HG02588 (cell line): ENCODE measurements at regions not wholly inside any gene's neighbourhood (a gene's known extent, or its start where the extent isn't known, plus 50 kb on each side); places are given as distances from the start of the nearest gene placed in this dataset.
"Not testable (repeated sequence)": the region's sequence is repeated elsewhere in the genome, so short reads cannot be mapped to it uniquely, and the experiment has no call there.

Experiments used
- ATAC-seq: cut with Tn5 transposase; IDR thresholded peaks from one replicate; pipeline ENCODE4 v1.9.1; 2021; ENCODE audit warnings: mild to moderate bottlenecking, moderate library complexity; ENCODE audit not compliant: unreplicated experiment

DNA sequence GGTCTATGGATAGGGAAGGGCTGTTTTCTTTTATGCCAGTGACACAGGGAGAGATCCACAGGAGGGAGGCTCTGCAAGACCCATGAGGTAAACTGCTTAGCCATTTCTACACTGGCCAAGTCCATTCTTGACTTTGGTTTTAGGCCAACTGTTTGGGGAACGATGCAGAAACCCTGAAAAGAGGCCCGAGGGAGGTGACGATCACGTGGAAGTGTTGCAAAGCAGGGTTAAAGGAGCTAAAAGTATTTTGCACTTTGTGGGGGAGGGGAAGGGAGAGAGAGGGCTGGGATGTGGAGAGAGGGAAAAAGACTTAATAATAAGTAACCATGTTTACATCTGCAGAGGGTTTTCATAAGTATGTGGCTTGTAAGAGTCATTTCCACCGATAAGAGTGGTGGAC is 239.7 kb downstream of the EMX2 start:
- ATAC-seq, result no peak

DNA sequence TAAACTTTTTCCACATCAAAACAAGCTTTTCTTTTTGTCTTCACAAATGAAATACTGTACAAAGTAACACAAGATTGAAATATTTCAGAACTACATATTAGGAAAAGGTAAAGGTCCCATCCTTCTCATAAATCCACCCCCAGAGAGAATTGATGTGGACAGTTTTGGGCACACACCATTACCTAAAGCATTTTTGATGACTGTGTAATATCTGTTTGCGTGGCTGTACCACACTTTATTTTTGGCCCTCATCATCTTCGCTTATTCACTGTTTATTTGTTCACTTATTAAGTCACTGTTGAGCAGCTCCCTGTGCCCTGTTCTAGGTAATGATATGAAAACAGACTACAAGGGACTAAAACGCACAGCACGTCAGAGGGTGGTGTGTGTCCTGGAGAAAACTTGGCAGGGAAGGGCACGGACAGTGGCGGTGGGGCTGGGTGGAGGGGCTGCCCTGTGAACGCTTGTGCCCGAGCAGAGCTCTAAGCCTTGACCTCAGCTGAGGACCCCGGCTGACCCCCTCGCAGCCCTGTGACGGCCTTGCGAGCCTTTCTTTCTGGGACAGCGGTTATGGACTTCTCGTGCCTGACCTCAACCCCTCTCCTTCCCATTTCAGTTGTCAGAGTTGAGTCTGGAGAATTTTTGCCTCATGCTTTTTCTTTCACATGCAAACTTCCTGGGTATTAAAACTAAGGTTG is 241.3 kb downstream of the EMX2 start:
- ATAC-seq, result no peak

GRCh38 chr10:117784776-117785175 is 242.2 kb downstream of the EMX2 start:
- ATAC-seq, result no peak

DNA sequence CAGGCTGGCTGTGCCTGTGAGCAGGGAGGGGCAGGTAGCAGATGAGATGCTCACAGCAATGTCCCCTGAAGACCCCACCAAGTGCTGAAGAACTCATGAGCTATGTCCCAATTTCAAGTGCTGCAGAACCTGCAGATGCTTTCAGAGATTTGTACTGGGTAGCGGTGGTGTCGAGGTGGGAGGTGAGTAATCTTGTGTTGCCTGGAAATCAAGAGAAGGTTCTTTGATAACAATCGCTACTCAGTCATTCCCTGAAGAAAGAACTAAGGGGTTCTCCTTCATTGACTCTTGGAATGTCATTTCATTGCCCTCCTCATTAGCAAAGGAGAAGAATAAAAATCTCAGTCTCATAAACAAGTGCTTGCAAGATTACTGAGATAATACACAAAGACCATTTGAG is 246.4 kb downstream of the EMX2 start:
- no peak for ATAC-seq

DNA sequence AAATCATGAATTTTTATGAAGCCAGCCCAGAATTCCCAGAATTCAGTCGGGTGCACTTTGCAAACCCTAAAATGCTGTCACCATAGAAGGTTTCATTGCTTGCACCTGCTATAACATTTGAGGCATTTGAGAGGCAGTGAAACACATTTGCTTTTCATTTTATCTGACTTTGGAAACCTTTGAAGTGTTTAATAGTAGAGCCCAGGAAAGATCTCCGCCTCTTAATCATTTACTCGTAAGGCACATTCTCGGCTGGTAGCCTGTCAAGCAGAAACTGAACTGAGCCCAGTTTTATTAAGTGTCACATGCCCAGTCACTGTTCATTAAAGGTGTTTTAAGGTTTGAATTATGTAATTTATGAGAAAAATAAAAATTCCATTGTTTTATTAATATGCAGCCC is 247.6 kb downstream of the EMX2 start:
- no peak for ATAC-seq

DNA sequence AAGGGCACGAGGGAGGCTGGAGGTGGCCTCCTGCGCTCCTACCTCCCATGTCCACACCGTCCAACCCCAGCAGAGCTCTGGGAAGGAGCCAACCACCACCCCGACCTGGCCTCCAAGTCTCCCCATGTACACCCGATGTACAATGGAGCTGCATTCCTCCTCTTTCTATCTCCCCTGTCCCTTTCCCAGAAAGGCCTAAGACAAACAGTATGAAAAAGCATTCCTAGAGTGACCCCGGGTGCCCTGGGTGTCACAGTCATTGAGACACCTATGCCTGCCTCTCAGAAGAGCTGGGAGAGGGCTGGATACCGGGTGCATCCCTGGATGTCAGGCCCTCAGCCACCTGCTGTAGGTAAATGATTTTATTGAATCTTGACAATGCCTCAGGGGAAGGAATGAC is 248.1 kb downstream of the EMX2 start:
- ATAC-seq, result no peak

DNA sequence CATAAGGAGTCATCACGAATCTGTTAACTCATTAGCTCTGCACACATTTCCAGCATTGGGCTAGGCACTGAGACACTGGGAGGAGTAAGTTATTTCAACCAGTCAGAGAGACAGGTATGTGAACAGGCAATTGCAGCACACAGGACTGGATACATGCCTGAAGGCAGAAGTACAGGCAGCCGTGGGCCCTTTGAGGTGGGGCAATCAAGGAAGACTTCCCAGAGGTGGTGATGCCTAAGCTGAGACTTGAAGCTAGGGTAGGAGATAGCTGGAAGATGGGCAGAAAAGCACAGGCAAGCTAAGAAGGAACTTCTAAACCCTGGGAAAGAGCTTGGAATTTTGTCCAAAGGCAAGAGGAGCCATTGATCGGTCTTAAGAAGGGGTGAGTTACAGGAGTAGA is 249.7 kb downstream of the EMX2 start:
- ATAC-seq, result no peak

DNA sequence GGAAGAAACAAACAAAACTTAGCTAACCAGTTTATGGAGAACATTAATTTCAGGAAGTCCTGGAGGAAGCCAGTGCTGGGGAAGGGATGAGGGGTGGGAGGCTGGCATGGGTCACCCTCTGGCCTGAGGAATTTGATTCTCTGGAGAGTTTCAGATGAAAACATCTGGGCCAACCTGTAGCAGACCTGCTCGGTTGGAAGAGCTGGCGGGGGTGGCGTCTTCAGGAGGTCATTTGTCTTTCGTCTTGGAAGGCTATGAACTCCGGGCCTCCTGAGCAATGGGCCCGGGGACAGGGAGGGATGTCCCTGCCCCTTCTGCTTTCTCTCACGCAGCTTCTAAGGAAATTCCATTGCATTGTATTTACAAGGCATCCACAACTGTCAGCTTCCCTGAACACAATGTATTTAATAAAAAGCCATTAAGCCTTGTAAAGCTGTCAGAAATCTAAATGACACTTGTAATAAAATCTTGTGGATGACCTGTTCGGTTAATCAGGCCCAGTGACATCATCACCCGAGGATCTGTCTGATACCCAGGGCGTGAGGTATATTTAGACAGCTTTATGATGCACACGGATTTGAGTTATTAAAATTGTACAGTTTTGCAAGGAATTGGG is 250.5 kb downstream of the RAB11FIP2 start:
- ATAC-seq, result no peak

DNA sequence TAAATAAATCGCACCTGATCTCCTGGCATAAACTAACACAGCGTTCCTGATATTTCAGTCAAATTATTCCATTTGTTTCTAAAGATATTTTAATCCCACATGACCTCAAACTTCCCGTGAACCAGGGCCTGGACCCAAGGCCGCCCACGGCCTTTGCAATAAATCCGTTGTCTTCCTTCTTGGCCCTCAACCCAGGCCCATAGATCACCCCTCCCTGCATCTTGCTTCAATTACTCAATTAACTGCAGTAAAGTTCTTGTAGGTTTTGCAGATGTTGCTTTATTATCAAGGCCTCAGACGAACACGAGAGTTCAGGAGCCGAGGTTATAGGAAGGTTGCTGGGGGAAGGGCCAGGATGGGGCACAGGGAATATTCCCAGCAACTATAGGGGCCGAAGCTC is 249.4 kb downstream of the RAB11FIP2 start:
- no peak for ATAC-seq

- no peak for ATAC-seq
Measured at GRCh38 chr10:117801691-117802090, 245.1 kb downstream of the RAB11FIP2 start.

DNA sequence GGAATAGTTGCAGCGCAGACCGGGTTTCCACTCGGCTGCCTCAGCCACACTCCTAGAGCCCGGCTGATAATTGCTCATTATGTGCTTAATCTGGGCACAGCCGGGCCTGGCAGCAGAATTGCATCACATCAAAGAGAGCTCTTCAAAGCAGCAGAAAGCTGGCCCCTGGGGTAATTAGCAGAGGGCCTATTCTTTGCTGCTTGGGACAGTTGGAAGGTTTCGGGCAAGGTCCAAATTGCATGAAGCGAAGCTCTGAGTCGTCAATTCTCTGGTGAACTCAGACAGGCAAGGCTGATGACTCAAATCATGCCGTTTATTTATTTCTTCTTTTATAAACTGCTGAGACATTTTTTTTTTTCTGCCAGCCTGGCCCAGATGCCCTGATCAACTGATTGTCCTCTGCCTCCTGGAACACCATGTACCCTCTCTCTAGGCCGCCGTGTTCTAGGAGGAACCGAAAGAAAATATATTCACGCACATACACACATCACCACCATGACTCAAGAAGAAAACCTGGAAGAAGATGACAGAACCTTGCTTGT is 242.2 kb downstream of the RAB11FIP2 start:
- ATAC-seq, result no peak

DNA sequence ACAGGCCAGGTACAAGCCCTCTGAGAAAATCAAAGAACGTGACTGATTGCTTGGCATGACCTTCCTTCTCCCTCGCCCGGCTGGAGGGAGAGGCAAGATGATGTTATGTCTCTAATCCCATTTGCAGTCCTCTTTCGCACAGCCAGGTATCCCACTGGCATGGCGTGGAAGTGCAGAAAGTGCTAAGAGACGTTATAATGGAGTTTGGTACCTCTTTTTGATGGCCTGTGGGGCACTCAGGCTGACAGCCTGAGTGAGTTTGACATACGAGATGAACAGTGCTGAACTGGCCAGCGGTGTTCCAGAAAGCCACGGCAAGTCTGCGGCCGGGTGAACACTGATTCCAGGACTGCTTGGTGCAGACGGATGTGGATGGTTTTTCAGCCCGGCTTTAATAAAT is 241.6 kb downstream of the RAB11FIP2 start:
- no peak for ATAC-seq

DNA sequence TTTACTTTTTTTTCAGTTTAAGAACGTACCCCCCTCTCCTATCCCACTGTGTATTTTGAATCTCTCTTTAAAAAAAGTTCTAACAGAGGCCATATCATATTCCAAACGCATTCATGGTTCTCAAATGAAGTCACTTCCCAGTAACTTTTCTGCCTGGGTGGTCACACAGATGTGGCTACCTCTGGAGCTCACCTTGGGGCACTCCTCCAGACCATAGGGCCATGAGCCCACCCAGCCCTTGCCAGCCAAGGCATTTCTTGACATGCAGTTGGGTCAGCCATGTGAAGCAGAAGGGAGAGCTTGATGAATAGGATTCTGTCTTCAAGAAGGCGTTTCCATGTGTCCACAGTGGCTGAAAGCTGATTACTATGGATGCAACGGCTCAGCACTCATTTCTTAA is 239.3 kb downstream of the RAB11FIP2 start:
- ATAC-seq, result no peak

DNA sequence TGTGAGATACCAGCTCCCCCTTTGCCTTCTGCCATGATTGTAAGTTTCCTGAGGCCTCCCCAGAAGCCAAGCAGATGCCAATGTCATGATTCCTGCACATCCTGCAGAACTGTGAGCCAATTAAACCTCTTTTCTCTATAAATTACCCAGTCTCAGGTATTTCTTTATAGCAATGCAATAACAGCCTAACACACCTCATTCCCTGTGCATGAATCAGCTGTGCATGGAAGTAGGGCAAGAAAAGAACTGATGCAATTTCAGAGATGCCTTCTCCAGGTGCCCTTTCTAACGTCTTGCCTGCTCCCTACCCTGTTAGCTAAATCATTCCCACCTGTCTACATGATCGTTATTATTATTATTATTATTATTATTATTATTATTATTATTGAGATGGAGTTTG is 230.9 kb downstream of the RAB11FIP2 start:
- ATAC-seq, result not testable (repeated sequence)

GRCh38 chr10:117817116-117817515 is 229.6 kb downstream of the RAB11FIP2 start:
- no peak for ATAC-seq

- ATAC-seq, result no peak
Measured at GRCh38 chr10:117818721-117819120, 228.0 kb downstream of the RAB11FIP2 start.

- ATAC-seq, result no peak
Measured at GRCh38 chr10:117819304-117819703, 227.4 kb downstream of the RAB11FIP2 start.

DNA sequence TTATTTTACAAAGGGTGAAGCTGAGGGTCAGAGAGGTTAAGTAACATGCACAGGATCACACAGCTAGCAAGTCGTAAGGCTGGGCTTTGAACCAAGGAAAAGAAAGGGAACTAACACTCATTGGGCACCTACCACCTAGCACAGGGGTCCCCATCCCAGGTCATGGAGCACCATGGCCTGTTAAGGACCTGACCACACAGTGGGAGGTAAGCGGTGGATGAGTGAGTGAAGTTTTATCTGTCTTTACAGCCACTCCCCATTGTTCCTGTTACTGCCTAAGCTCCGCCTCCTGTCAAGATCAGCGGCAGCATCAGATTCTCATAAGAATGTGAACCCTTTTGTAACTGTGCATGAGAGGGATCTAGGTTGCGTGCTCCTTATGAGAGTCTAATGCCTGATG is 222.8 kb downstream of the RAB11FIP2 start:
- no peak for ATAC-seq

DNA sequence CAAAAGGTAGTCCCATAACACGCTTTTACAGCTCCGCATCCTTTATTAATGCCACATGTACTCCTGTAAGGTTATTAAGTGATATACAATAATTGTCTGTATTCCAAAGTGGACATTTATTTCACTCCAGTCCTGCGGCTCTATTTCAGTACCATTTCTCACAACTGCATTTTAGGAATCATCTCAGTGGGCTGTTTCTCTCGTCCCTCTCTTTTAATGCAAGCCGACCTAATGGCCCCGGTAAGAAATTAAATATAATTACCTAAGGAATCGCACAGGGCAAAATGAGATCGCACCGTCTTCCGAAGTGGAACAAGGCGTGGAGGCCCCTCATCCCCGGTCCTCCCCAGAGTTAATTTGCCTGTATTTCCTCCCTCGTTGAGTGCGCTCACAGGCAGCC is 216.5 kb downstream of the RAB11FIP2 start:
- no peak for ATAC-seq

DNA sequence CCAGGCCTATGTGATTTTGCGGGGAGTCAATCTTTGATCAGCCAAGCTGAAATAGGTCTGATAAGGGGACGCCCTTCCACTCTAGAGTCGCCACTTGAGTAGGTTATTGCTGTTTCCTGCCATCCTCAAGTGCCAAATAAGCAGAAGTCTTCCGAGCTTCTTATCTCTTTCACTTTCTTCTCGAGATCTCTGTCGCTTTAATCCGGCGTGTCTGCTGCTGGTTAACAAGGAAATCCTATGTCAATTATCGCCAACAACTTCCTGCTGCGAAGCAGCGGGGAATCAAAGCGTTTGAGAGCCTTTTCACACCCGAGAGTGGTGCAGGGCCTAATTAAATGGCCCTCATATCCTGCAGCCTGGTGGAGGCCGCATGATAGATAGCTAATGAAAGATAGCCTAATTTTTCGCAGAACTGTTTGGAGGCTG is 215.9 kb downstream of the RAB11FIP2 start:
- no peak for ATAC-seq

DNA sequence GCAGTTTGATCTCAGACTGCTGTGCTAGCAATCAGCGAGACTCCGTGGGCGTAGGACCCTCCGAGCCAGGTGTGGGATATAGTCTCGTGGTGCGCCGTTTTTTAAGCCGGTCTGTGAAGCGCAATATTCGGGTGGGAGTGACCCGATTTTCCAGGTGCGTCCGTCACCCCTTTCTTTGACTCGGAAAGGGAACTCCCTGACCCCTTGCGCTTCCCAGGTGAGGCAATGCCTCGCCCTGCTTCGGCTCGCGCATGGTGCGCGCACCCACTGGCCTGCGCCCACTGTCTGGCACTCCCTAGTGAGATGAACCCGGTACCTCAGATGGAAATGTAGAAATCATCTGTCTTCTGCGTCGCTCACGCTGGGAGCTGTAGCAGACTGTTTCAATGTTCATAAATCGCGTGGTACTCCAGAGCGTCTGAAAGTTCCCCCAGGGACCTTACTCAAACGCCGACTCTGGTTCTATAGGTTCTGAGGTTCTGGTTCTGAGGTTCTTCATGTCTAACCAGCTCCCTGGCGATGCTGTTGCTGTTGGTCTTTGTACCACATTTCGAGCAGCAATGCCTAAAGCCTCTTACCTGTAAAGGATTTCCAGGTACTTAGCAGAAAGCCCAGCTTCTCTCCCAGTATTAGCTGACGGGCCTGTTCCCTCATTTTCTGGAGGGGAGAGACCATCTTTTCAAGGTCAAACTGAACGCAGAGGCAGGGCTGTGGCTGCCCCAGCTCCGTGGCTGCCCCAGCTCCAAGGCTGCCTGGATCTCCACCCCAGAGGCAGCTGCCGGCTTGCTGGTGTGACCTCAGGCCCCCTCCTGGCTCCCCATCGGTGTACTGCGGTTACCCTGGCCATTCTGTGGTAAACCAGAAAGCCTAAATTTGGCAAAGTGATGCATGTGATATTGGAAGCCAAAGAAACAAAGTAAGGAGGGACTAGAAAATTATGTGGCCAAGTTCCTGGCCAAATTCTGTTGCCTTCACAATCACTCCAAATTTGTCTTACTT is 207.9 kb downstream of the RAB11FIP2 start:
- not testable (repeated sequence) for ATAC-seq
